NCI-H446 (cell line): ENCODE measurements at regions not wholly inside any gene's neighbourhood (a gene's known extent, or its start where the extent isn't known, plus 50 kb on each side); places are given as distances from the start of the nearest gene placed in this dataset.

Experiments used
- DNase-seq, 2 experiments: peaks; one replicate each; lab custom pipeline; 2025; lab: John Stamatoyannopoulos, UW

DNA sequence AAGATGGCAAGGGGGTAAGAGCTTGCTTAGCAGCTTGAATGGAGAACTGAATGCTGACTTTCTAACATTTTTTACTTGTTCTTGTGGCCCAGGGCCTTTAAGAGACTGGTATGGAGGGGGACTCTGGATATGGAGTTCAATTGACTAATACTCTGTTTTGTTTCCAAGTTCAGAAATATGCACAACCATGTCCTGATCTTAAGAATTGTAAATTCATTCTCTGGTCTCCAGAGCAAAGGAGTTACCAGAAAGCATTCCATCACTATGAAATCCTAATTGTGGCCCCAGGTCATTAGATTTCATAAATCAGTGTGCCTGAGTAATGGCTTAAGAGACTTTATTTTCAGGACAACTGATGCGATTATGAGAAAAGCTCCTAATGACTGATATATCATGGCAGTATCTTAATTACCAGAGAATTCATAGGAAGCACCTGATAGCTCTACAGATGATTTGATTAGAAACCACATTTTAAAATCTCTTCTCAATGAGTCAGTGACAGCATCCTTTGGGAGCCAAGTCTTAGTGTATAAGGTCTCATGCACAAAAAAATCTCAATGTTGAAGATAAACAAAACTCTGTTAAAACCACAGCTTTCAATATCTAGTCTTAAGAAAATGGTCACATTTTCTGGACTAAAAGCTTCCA is 613.6 kb upstream of the KLF4 start:
- DNase-seq, result no peak

DNA sequence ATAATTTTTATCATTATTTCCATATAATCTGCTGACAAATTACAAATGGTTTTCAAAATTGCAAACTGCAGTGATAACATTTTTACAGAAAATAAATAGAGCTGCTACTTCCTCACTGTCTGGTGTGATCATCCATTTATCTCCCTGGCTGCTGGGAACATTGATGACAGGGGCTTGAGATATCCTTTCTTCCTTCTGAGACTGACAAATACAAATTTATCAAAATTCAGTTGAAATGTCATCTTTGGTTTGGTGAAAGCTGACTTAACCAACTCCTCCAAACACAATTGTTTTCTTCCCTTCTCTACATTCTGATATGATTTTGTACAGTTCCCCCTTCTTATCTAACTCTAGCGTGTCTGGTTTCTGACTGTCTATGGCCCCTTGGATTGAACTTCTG is 611.8 kb upstream of the KLF4 start:
- no peak for DNase-seq

DNA sequence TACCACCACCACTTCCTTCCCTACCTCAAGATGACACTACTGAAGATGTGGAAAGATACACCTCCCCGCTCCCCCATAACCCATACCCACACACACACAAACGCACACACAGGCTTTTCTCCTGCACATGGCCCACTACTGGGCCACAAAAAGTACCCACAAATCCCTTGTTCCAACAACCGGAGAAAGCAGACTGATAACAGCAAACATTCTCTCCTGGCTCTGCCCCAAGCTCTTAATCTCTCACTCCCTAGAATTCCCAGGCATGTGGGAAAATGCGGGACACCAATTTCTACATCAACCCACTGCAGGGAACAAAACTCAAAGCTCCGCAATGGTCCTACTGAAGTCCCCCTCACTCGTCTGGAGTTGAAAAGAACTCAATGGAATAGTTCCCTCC is 611.0 kb upstream of the KLF4 start:
- DNase-seq, result no peak

DNA sequence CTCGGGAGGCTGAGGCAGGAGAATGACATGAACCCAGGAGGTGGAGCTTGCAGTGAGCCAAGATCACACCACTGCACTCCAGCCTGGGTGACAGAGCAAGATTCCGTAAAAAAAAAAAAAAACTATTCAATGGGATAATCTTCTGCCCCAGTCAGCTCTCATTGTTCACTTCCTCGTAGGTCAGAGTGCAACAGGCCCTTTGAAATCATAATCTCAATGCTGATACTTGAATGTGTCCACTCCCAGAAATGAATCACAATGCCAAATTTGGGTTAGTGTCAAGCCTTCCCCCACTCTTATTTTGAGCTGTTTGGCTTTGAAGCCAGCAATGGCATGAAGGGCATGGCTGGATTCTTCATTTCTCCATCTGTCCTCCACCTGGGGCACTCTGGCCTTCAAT is 610.3 kb upstream of the KLF4 start:
- DNase-seq, result no peak

DNA sequence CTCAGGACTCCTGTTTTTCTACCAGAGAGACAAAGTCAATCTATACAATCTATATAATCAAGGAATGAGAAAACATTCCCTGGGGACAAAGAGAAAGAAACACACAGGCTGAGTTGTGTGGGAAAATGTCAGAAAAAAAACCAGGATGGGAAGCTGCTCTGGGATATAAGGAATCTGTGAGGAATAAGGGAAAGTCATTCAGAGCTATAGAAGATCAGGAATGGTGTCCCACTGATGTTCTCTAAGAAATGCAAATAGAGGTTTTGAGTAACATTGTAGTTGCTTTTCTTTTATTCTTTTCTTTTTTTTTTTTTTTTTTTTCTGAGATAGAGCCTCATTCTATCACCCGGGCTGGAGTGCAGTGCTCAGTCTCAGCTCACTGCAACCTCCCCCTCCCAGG is 605.9 kb upstream of the KLF4 start:
- no peak for DNase-seq

DNA sequence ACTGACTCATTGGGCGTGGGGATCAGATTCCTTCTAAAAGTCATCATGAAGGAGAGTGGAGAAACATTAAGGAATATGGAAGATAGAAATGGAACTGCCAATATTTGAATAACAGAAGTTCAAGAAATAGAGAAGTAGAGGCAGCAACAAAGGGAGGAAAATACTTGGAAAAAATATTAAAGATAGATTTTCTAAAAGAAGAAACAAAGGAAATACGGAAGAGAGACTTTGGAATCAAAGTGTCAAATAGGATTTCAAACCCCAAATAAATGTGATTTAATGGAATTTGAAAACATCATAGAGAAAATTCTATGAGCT is 605.1 kb upstream of the KLF4 start:
- no peak for DNase-seq

DNA sequence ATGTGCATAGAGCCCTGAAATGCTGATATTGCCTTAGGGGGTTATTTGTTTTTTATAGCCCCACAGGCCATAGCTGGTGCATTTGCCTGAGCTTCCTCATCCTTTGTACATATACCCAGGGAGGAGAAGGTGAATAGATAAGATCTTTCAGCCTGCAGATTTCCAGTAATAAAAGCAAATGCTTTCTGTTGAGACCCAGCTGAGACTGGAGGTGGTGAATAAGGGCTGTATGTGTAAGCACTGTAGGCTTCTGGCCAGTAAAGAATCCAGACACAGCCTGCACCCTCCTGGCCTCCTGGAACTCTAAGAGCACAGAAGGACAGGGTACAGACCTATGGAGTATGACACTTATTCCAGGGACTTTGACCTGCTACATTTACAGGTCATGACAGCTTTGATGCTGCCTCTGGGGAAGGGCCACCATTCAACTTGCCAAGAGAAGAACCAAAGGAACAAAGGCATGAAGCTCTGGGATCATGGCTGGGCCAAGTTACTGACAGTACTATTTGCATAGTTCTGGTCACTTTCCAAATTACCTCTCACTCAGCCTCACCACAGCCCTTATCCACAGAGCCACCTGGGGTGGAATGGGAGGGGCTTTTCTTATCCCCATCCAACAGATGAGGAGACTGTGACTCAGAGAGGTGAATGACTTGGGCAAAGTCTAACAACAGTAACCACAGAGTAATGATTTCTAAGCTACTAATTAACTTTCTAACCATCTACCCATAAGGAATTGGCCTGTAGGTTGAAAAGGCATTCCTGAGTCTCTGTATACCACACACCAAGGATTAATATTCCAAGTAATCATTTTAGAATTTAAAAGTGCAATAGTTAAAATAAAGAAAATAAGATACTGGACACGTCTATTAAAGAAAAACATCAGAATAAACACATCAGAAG is 604.5 kb upstream of the KLF4 start:
- no peak for DNase-seq

DNA sequence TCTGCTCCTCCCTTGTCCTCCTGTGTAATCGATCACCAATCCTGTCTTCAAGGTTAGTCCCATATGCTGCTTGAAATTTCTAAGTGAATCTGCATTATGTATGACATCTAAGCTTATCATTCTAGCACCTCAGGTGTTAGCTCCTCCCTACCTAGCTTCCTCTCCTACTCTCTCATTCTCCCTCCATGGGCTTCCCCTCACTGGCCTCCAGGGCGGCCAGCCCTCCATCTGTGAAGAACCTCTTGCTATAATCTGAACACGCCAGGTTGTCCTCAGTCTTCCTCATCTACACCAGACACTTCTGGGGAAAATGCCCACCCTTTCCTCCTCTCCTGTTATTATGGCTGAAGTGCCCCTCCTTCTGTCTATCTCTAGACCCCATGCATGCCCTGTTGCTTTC is 599.3 kb upstream of the KLF4 start:
- DNase-seq, result no peak

DNA sequence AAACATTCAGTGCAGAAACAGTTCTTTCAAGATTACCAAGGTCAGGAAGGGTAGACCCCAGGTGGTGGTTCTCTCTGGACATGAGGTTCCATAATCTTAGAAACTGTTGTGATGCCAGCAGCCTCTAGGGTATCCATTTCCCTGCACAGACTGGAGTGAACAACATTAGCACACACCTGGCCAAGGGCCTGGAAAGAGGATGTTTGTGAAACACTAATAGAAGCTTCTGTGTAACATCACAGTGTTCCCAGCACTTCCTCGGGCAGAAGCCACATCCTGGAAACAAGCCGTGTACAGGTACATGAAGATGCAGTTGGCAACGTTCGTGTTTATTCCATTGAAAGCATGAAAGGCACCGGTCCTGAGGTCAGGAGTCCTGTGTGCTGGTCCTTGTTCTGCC is 598.2 kb upstream of the KLF4 start:
- no peak for DNase-seq

DNA sequence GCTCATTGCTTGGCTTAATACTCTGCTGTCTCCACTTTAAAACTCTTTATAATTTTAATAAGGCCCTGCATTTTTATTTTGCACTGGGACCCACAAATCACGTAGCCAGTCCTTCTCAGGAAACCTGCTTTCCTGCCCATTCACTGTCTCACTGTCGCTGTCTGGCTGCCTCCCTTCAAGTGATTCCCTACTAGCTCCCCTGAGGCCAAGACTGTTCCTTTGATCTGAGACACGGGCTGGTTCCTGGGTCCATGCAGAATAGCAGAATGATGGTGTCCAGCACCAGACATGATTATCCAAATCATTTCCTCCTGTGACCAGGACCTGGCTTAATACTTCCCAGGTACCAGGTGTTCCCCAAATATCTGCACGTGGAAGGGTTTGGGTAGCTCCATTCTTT is 597.1 kb upstream of the KLF4 start:
- DNase-seq, result no peak

DNA sequence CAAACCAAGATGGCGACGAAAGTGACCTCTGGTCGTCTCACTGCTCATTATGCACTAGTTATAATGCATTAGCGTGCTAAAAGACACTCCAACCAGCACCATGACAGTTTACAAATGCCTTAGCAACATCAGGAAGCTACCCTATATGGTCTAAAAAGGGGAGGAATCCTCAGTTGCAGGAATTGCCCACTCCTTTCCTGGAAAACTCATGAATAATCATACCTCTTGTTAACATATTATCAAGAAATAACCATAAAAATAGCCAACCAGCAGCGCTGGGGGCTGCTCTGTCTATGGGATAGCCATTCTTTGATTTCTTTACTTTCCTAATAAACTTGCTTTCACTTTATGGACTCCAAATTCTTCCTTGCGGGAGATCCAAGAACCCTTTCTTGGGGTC is 595.7 kb upstream of the KLF4 start:
- DNase-seq, result no peak

DNA sequence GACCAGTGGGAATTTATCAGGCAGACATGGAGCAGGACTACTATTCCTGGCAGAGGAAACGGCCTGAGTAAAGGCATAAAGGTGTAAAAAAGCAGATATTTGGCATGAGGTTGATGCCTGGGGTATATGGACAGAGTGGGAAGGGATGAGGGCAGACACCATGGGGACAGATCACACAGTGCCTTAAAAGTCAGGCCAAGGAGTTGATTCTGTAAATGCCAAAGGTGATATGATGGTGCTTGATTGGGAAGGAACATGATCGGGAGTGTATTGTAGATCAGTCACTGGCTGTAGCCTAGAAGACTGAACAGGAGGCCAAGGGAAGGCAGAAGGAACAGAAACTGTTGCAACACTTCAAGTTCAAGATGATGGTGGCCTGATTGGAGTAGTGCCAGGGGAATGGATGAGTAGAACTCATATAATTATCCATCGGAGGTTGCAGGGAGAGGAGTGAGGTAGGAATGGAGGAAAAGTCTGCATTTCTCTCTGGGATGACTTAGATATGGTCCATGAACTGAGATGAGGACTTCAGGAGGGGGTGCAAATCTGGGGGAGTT is 594.3 kb upstream of the KLF4 start:
- no peak for DNase-seq

DNA sequence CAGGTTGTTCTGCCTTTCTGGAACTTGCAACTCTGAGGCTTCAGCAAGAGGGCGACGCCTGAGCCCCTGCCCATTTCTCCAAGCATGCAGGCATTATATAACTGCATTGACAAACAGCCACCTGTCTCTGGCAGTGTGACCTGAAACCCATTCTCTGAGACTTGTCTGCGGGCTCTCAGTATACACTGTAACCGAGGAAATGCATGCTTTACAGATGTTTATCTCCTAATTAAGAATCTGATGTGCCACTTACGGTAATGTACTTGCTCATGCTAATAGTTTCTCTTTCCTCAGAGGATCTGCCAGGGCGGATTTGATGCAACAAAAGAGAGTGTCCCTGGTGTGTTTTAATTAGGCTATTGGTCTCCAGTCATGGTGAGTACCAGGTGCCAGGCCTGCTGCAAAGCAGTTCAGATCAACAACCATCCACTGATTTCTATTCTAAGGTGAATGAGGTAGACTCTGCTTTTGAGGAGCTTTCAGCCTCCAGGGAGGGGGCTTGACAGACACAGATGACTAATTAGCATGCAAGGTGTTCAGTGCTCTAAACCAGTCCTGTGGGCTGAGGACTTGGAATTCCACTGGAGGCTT is 593.7 kb upstream of the KLF4 start:
- DNase-seq, result no peak

DNA sequence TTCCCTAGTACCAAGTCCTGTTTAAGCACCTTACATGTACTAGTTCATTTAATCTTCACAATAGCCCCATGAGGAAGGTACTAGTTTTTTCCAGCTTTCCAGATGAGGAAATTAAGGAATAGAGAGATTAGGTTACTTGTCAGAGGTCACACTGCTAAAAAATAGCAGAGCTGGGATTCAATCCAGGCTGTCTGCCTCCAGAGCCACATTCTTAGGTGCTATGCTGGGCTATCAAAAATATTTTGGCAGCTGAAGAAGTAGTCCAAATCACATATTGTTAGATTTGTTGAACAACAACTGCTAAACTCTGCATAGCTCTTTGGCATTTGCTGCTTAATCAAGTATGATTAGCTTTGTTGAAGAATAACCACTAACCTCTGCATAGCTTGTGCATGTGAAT is 591.5 kb upstream of the KLF4 start:
- no peak for DNase-seq

DNA sequence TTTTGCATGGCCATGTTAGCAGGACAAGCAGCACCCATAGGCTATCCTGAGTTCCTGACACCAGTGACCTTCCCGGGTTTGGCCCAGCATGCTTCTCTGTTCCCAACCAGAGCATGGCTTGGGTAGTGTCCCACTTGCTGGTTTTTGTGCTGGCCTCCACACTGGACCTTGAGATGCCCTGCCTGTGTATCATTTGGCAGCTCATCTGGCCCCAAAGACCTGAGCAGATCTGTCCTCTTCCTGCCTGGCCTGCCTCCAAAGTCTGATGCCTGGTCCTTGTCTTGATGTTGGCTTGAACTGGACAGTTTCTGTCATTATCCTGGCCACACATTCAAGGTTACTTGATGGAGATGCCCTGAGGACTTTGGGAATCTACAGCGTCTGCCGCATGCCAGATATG is 590.7 kb upstream of the KLF4 start:
- no peak for DNase-seq

DNA sequence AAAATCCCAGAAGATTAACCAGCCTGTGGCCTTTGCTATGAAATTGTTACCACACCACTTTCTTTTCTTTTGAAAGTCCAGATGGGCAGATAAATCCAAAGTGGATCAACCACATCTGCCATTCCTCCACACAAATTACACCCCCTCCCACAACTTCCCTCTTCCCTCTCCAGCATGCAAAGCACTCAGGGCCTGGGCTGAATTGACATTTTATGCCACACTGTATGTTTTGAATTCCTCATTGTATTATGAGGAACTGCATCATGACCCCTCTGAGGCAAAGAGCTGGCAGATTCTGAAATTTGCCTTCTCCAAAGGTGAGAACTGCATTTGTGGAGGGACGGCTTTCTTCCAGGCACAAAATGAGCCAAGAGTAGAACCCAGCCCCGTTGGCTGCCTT is 589.2 kb upstream of the KLF4 start:
- no peak for DNase-seq

DNA sequence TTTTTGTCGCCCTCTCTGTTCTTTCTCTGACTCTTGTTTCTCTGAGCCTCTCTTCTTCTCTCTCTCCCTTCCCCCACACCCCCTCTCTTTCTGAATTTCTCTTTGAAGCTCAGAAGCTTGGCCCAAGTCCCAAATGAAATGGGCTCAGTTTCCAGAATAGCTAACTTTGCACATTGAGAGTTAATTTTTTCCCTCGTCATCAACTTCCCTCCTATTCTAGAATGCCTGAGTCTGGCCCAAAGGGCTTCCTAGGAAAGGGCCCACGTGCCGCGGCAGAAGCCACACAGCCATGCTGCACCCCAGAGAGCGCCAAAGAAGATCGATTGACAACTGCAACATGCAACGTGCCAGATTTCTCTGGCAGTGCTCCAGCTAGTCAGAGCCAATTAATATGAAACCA is 588.8 kb upstream of the KLF4 start:
- no peak for DNase-seq

DNA sequence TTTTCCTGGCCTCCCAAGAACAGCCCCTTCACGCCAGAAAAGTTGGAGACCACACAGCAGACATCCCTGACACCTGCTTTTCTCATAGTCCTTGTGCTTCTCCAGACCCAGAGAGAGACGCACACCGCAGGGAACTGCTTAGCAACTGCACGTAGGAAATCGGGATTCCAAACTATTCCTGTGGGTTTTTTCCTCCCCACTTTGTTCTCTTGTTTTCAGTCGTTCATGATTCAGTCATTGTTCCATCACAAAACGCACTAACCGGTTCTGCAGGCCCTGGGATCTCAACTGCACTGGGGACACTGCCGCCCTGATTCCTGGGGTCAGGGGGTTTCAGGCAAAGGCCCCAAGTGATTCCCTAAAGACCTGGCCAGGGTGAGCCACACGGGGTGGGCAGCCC is 588.0 kb upstream of the KLF4 start:
- no peak for DNase-seq

DNA sequence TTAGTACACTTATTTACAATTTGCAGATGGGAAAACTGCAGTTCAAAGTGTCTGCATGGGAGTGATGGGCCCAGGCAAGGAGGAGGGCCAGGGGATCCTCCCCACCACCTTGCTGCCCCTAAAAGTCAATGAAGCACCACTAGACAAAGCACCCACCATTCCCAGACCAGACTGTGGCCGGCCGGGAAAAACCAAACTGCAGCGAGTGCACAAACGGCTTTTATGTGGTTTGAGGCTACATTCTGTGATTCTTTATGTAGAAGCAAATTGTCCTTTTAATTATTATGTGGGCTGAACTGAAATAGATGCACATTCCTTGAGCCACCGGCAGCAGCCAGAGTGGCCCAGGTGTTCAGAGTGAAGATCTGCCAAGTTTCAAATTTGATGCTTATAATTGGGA is 585.3 kb upstream of the KLF4 start:
- DNase-seq, result no peak

DNA sequence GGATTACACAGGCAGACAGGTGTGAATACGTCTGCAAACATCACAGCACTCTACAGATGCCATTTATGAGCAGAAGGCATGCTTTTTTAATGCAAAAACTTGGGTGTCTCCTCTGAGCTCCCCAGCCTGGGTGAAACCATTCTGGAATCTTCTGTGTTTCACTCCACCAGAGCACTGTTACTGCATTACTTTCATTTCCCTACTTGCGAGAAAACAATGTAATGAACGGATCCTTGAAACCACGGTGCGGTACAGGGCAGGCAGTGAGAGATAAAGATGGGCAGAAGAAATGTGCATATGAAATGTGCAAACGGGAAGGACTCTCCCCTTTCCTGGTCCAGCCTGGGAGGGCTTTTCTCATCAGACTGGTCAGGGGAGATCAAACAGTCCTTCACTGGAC is 584.3 kb upstream of the KLF4 start:
- no peak for DNase-seq

DNA sequence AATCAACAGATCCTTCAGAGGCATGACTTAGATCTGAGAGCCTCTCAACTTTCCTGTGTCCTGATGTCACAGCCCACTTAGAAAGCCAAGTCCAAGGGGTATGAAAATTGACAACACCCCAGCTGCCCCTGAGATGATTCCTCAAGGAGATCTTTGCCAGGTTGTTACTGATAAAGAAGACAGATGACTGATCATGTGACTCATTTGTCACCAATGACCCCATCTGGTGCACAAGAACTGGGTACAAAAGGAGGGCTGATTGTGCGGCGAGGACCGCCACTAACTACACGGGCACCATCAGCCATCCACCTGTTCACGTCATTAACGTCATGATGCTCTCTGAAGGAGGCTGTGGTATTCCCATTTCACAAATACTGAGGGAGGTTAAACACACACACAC is 583.2 kb upstream of the KLF4 start:
- DNase-seq, result no peak

DNA sequence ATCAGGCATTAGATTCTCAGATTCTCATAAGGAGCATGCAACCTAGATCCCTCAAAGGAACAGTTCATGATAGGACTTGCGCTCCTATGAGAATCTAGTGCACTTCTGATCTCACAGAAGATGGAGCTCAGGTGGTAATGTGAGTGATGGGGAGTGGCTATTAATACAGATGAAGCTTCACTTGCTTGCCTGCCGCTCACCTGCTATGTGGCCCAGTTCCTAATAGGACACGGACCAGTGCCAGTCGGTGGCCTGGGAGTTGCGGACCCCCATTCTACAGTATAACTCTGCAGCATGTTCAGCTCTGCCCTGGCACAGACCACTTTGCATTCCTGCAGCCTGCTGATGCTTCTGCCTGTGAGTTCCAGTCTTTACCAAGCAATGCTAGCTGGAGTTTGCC is 581.3 kb upstream of the KLF4 start:
- no peak for DNase-seq

DNA sequence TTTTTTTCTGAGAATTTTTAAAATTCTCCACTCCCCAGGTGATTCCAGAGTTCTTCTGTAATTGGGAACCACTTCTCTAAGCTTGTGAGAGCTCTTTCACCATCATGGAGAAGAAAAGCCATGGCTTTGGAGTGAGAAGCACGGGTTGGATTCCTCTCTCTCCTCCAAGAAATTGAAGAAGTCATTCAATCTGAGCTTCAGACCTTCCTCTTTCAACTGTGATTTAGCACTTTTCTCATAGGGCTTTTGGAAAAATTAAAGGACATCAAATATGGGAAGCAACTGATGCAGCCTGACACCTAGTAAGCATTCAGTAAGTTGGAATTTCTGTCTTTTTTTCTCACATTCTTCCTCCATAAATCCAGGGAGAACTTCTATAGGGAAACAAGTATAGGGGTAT is 580.4 kb upstream of the KLF4 start:
- no peak for DNase-seq
